ENCODE measurements at regions not wholly inside any gene's neighbourhood (a gene's known extent, or its start where the extent isn't known, plus 50 kb on each side); places are given as distances from the start of the nearest gene placed in this dataset.

- Histone ChIP-seq H3K9me3 (ENCODE audit: insufficient read depth, low read length, severe bottlenecking) (no peaks in the 10 kb centered on the region), H3K4me1 (ENCODE audit: insufficient read depth, low read length) (no peaks in the 10 kb centered on the region)
Observed at GRCh38 chr14:104395941-104396681, 183.5 kb upstream of the C14orf180 start.

GRCh38 chr14:104396682-104397470 lies 182.7 kb upstream of the C14orf180 start:
- Histone ChIP-seq H3K79me2 (ENCODE audit: insufficient read depth, low read length) (no peaks in the 10 kb centered on the region), H4K20me1 (ENCODE audit: insufficient read depth, low read length) (no peaks in the 10 kb centered on the region), H3K36me3 (ENCODE audit: insufficient read depth, low read length) (no peaks in the 10 kb centered on the region), H2AFZ (ENCODE audit: low read depth, low read length) (no peak overlapping the region), H3K9me3 (ENCODE audit: insufficient read depth, low read length, severe bottlenecking) (no peaks in the 10 kb centered on the region), H3K4me3 (ENCODE audit: low read depth in 1 of 2, low read length in 2 of 2) (no peak overlapping the region), H3K4me1 (ENCODE audit: insufficient read depth, low read length) (no peaks in the 10 kb centered on the region), H3K9ac (ENCODE audit: low read depth, low read length) (no peak overlapping the region), H3K4me2 (ENCODE audit: insufficient read depth, low read length) (no peak overlapping the region), H3K27ac (ENCODE audit: low read length) (no peak overlapping the region), H3K27me3 (ENCODE audit: insufficient read depth, low read length, poor library complexity) (peaks cover 6% of the 10 kb centered on the region)
- DNase-seq (no peak), ATAC-seq (ENCODE audit: insufficient read depth, low read depth) (no peak)
- TF ChIP-seq EZH2 (IDR thresholded peaks at IDR 0.05; ENCODE audit: borderline replicate concordance, low read depth, low read length, severe bottlenecking) (no peak), CTCF (IDR thresholded peaks at IDR 0.05; ENCODE audit: borderline replicate concordance, extremely low read depth, low read length, poor library complexity, severe bottlenecking) (no peak)

More at GRCh38 chr14:104395941-104396681, 183.5 kb upstream of the C14orf180 start:
- Histone ChIP-seq H2AFZ (ENCODE audit: low read depth, low read length) (no peak overlapping the region), H4K20me1 (ENCODE audit: insufficient read depth, low read length) (no peaks in the 10 kb centered on the region), H3K4me2 (ENCODE audit: insufficient read depth, low read length) (no peak overlapping the region), H3K79me2 (ENCODE audit: insufficient read depth, low read length) (no peaks in the 10 kb centered on the region), H3K27ac (ENCODE audit: low read length) (no peak overlapping the region), H3K4me3 (ENCODE audit: low read depth in 1 of 2, low read length in 2 of 2) (no peak overlapping the region), H3K9ac (ENCODE audit: low read depth, low read length) (no peak overlapping the region), H3K36me3 (ENCODE audit: insufficient read depth, low read length) (no peaks in the 10 kb centered on the region), H3K27me3 (ENCODE audit: insufficient read depth, low read length, poor library complexity) (peaks cover 6% of the 10 kb centered on the region)
- peak; percentile 1 for DNase-seq
- no peak for ATAC-seq (ENCODE audit: insufficient read depth, low read depth)
- TF ChIP-seq EZH2 (IDR thresholded peaks at IDR 0.05; ENCODE audit: borderline replicate concordance, low read depth, low read length, severe bottlenecking) (no peak), CTCF (IDR thresholded peaks at IDR 0.05; ENCODE audit: borderline replicate concordance, extremely low read depth, low read length, poor library complexity, severe bottlenecking) (no peak)

GRCh38 chr14:104397956-104398355 lies 181.6 kb upstream of the C14orf180 start:
- Histone ChIP-seq H2AFZ (ENCODE audit: low read depth, low read length) (no peak overlapping the region), H3K4me2 (ENCODE audit: insufficient read depth, low read length) (no peak overlapping the region), H3K27me3 (ENCODE audit: insufficient read depth, low read length, poor library complexity) (peaks cover 6% of the 10 kb centered on the region), H3K27ac (ENCODE audit: low read length) (no peak overlapping the region), H3K9ac (ENCODE audit: low read depth, low read length) (no peak overlapping the region), H3K4me3 (ENCODE audit: low read depth in 1 of 2, low read length in 2 of 2) (no peak overlapping the region), H3K36me3 (ENCODE audit: insufficient read depth, low read length) (no peaks in the 10 kb centered on the region), H3K4me1 (ENCODE audit: insufficient read depth, low read length) (no peaks in the 10 kb centered on the region), H3K79me2 (ENCODE audit: insufficient read depth, low read length) (no peaks in the 10 kb centered on the region), H3K9me3 (ENCODE audit: insufficient read depth, low read length, severe bottlenecking) (no peaks in the 10 kb centered on the region), H4K20me1 (ENCODE audit: insufficient read depth, low read length) (no peaks in the 10 kb centered on the region)
- TF ChIP-seq EZH2 (IDR thresholded peaks at IDR 0.05; ENCODE audit: borderline replicate concordance, low read depth, low read length, severe bottlenecking) (no peak), CTCF (IDR thresholded peaks at IDR 0.05; ENCODE audit: borderline replicate concordance, extremely low read depth, low read length, poor library complexity, severe bottlenecking) (no peak)
- DNase-seq (no peak), ATAC-seq (ENCODE audit: insufficient read depth, low read depth) (no peak)
